ENCODE measurements at regions not wholly inside any gene's neighbourhood (a gene's known extent, or its start where the extent isn't known, plus 50 kb on each side); places are given as distances from the start of the nearest gene placed in this dataset.

DNA sequence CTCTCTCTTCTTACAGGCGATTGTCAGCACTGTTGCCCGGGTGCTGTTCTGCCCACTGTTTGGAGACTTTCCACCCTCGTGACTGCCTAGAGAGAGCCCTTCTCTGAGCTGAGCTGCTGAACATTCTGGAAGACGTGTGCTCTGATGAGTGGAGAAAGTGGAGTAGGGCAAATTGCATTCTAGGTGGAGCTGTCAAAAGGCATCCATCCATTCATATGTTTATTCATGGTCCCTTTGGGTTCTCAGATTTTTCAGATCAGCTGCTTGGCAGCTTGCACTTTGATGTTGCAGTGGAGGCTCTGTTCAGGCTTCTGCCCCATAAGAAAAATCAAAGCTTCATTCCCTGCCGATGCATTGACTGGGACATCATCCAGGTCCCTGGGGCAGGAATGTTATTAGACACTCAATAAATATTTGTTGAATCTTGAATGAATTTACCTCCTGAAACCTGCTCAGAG is 120.7 kb upstream of the EEPD1 start:
- Histone ChIP-seq H3K27me3 (ENCODE audit: control insufficient read depth in 2 of 2, insufficient read depth in 2 of 2, low read length in 2 of 2) (peaks cover 11 to 49% of the 10 kb centered on the region in 2 experiments), H3K9me1 (ENCODE audit: control insufficient read depth, insufficient read depth, low read length) (peaks cover 2% of the 10 kb centered on the region), H3K79me2 (ENCODE audit: control insufficient read depth, insufficient read depth, low read length) (no peaks in the 10 kb centered on the region), H3K4me2 (ENCODE audit: insufficient read depth, low read length) (no peak overlapping the region), H3K9ac (ENCODE audit: insufficient read depth in 1 of 2, low read depth in 2 of 2, low read length in 2 of 2) (no peak overlapping the region), H3K4me1 (replicated peaks in 1 of 2; ENCODE audit: control insufficient read depth in 2 of 2, insufficient read depth in 2 of 2, low read length in 2 of 2) (no peaks in the 10 kb centered on the region; a peak in 1 of 5 replicates), H4K20me1 (replicated peaks; ENCODE audit: control insufficient read depth, insufficient read depth, low read length) (no peaks in the 10 kb centered on the region), H2AFZ (ENCODE audit: low read depth, low read length) (no peak overlapping the region), H3K36me3 (ENCODE audit: control insufficient read depth, insufficient read depth, low read length) (no peaks in the 10 kb centered on the region), H3K4me3 (no peak overlapping the region), H3K27ac (ENCODE audit: extremely low read depth, low read depth, low read length) (no peak overlapping the region), H3K9me3 (replicated peaks; ENCODE audit: control insufficient read depth, insufficient read depth, low read depth, low read length) (no peaks in the 10 kb centered on the region)
- TF ChIP-seq C11orf30 (IDR thresholded peaks at IDR 0.05; ENCODE audit: low read depth) (no peak), NR2C2 (CRISPR knock-in tag; IDR thresholded peaks at IDR 0.05) (no peak), NR2C2 (tag; IDR thresholded peaks at IDR 0.05) (no peak), FOS (IDR thresholded peaks at IDR 0.05; ENCODE audit: extremely low read depth, insufficient read length) (no peak), RBM17 (IDR thresholded peaks at IDR 0.05; ENCODE audit: borderline replicate concordance, low read depth, low read length) (no peak), GTF2A2 (tag; IDR thresholded peaks at IDR 0.05) (no peak), FOXJ3 (CRISPR knock-in tag; IDR thresholded peaks at IDR 0.05) (no peak), TAF7 (tag; IDR thresholded peaks at IDR 0.05) (no peak), ZNF57 (CRISPR knock-in tag; IDR thresholded peaks at IDR 0.05) (no peak), MED1 (CRISPR knock-in tag; IDR thresholded peaks at IDR 0.05; ENCODE audit: borderline replicate concordance) (no peak), PML (IDR thresholded peaks at IDR 0.05; ENCODE audit: low read length) (no peak), WHSC1 (IDR thresholded peaks at IDR 0.05; ENCODE audit: low read length) (no peak), NFATC3 (IDR thresholded peaks at IDR 0.05) (no peak), CC2D1A (IDR thresholded peaks at IDR 0.05) (no peak), ZZZ3 (IDR thresholded peaks at IDR 0.05) (no peak)
- TF ChIP-seq, protein P1, sequence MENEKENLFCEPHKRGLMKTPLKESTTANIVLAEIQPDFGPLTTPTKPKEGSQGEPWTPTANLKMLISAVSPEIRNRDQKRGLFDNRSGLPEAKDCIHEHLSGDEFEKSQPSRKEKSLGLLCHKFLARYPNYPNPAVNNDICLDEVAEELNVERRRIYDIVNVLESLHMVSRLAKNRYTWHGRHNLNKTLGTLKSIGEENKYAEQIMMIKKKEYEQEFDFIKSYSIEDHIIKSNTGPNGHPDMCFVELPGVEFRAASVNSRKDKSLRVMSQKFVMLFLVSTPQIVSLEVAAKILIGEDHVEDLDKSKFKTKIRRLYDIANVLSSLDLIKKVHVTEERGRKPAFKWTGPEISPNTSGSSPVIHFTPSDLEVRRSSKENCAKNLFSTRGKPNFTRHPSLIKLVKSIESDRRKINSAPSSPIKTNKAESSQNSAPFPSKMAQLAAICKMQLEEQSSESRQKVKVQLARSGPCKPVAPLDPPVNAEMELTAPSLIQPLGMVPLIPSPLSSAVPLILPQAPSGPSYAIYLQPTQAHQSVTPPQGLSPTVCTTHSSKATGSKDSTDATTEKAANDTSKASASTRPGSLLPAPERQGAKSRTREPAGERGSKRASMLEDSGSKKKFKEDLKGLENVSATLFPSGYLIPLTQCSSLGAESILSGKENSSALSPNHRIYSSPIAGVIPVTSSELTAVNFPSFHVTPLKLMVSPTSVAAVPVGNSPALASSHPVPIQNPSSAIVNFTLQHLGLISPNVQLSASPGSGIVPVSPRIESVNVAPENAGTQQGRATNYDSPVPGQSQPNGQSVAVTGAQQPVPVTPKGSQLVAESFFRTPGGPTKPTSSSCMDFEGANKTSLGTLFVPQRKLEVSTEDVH (IDR thresholded peaks at IDR 0.05; ENCODE audit: low read depth, partially characterized antibody): no peak
- TF ChIP-seq, protein P2, sequence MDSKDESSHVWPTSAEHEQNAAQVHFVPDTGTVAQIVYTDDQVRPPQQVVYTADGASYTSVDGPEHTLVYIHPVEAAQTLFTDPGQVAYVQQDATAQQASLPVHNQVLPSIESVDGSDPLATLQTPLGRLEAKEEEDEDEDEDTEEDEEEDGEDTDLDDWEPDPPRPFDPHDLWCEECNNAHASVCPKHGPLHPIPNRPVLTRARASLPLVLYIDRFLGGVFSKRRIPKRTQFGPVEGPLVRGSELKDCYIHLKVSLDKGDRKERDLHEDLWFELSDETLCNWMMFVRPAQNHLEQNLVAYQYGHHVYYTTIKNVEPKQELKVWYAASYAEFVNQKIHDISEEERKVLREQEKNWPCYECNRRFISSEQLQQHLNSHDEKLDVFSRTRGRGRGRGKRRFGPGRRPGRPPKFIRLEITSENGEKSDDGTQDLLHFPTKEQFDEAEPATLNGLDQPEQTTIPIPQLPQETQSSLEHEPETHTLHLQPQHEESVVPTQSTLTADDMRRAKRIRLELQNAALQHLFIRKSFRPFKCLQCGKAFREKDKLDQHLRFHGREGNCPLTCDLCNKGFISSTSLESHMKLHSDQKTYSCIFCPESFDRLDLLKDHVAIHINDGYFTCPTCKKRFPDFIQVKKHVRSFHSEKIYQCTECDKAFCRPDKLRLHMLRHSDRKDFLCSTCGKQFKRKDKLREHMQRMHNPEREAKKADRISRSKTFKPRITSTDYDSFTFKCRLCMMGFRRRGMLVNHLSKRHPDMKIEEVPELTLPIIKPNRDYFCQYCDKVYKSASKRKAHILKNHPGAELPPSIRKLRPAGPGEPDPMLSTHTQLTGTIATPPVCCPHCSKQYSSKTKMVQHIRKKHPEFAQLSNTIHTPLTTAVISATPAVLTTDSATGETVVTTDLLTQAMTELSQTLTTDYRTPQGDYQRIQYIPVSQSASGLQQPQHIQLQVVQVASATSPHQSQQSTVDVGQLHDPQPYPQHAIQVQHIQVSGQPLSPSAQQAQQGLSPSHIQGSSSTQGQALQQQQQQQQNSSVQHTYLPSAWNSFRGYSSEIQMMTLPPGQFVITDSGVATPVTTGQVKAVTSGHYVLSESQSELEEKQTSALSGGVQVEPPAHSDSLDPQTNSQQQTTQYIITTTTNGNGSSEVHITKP (IDR thresholded peaks at IDR 0.05; ENCODE audit: partially characterized antibody): no peak
- in situ Hi-C loops (cut with MboI) (no loop called here), intact Hi-C loops (cut with micrococcal nuclease) (no loop called here)
- no TSS peak for BruUV-seq (replicated peaks)
- CTCF ChIA-PET (ENCODE audit: low intra/inter-chr PET ratio): no interaction called here
- FAIRE-seq (no peak), ATAC-seq (no peak), DNase-seq (ENCODE audit: extremely low read depth in 1 of 4, low spot score in 3 of 4) (no peak)
- 0% methylated on average over 5 of the region's 5 CpGs for WGBS (ENCODE audit: insufficient coverage, low coverage, missing lambda C conversion rate)
- POLR2A ChIA-PET: interaction anchor here (0.6 kb wide), 1 partner anchor 177 kb away, joined by 3 read pairs; no protein-coding TSS in a partner anchor
